HEK293 (cell line): ENCODE measurements at regions not wholly inside any gene's neighbourhood (a gene's known extent, or its start where the extent isn't known, plus 50 kb on each side); places are given as distances from the start of the nearest gene placed in this dataset.

ENCODE experiments used
- CTCF ChIA-PET: fragments of 350-600 bp; formaldehyde crosslinking; extraction: SDS; loops from one replicate; lab custom pipeline; 2021; ENCODE audit warnings: antibody characterized with exemption; lab: Yijun Ruan, JAX
- POLR2A ChIA-PET: fragments of 300-600 bp; formaldehyde crosslinking; extraction: SDS; loops from one replicate; lab custom pipeline; 2020; ENCODE audit warnings: antibody characterized with exemption, inconsistent platforms; lab: Yijun Ruan, JAX
- H3K27ac ChIP-seq: fragments of 200-500 bp; sonication (Bioruptor generic); 2 replicates; pipeline ENCODE4 v1.5.1; 2014; ENCODE audit warnings: low read depth, low read length, control low read depth, inconsistent platforms; ENCODE audit errors: extremely low read depth
- H3K36me3 ChIP-seq, 2 experiments: fragments of 200-500 bp in 1 of 2; sonication (Bioruptor generic) in 1 of 2; 1 replicate in 1 of 2; 2 replicates in 1 of 2; pipeline ENCODE4 v1.5.1; 2014 to 2017; ENCODE audit warnings: inconsistent platforms in 2 of 2, low read length in 2 of 2; ENCODE audit not compliant: control insufficient read depth in 2 of 2, insufficient read depth in 1 of 2
- H3K4me1 ChIP-seq: fragments of 200-500 bp; sonication (Bioruptor generic); 2 replicates; pipeline ENCODE4 v1.5.1; 2014; ENCODE audit warnings: mild to moderate bottlenecking, low read length, inconsistent platforms; ENCODE audit not compliant: control insufficient read depth, insufficient read depth
- H3K4me3 ChIP-seq: 2 replicates; pipeline ENCODE4 v1.5.1; 2011; ENCODE audit warnings: low read depth, mild to moderate bottlenecking, control low read depth, low read length, moderate library complexity
- H3K9me3 ChIP-seq: fragments of 200-500 bp; sonication (Bioruptor generic); 2 replicates; pipeline ENCODE4 v1.5.1; 2014; ENCODE audit warnings: low read depth, low read length, inconsistent platforms; ENCODE audit not compliant: control insufficient read depth, insufficient read depth
- GLIS1 ChIP-seq: fragments of 450-650 bp; formaldehyde crosslinking; IDR thresholded peaks from 2 replicates; pipeline ENCODE4 v1.5.1; 2016; ENCODE audit warnings: missing biosample characterization, missing genetic modification characterization
- HOXA7 ChIP-seq: sonication (generic); formaldehyde crosslinking; IDR thresholded peaks from 2 replicates; pipeline ENCODE4 v1.8.1; 2022; ENCODE audit warnings: missing genetic modification reagents, borderline replicate concordance
- KLF1 ChIP-seq: fragments of 450-650 bp; formaldehyde crosslinking; IDR thresholded peaks from 2 replicates; pipeline ENCODE4 v1.5.1; 2016; ENCODE audit warnings: missing biosample characterization, missing genetic modification characterization
- MEIS1 ChIP-seq: sonication (generic); formaldehyde crosslinking; IDR thresholded peaks from 2 replicates; pipeline ENCODE4 v1.8.1; 2022; ENCODE audit warnings: missing genetic modification reagents, mild to moderate bottlenecking, borderline replicate concordance
- PATZ1 ChIP-seq: fragments of 450-650 bp; formaldehyde crosslinking; IDR thresholded peaks from 2 replicates; pipeline ENCODE4 v1.5.1; 2016; ENCODE audit warnings: missing biosample characterization, missing genetic modification characterization
- PRDM1 ChIP-seq: fragments of 450-650 bp; formaldehyde crosslinking; IDR thresholded peaks from 2 replicates; pipeline ENCODE4; 2016; ENCODE audit warnings: missing biosample characterization, missing genetic modification characterization
- YY1 ChIP-seq: fragments of 450-650 bp; formaldehyde crosslinking; IDR thresholded peaks from 2 replicates; pipeline ENCODE4 v1.5.1; 2018; ENCODE audit warnings: missing biosample characterization, missing genetic modification characterization
- ZBTB10 ChIP-seq: fragments of 450-650 bp; formaldehyde crosslinking; IDR thresholded peaks from 2 replicates; pipeline ENCODE4 v1.5.1; 2016; ENCODE audit warnings: missing biosample characterization, missing genetic modification characterization
- ZBTB17 ChIP-seq: fragments of 450-650 bp; formaldehyde crosslinking; IDR thresholded peaks from 2 replicates; pipeline ENCODE4 v1.5.1; 2016; ENCODE audit warnings: missing biosample characterization, missing genetic modification characterization
- ZBTB26 ChIP-seq: fragments of 450-650 bp; formaldehyde crosslinking; optimal IDR thresholded peaks from 2 replicates; pipeline ENCODE3; 2016; ENCODE audit warnings: missing biosample characterization, mild to moderate bottlenecking, missing genetic modification characterization
- ZBTB7A ChIP-seq: fragments of 450-650 bp; formaldehyde crosslinking; IDR thresholded peaks from 2 replicates; pipeline ENCODE4 v1.5.1; 2016; ENCODE audit warnings: low read depth, missing biosample characterization, missing genetic modification characterization
- ZNF140 ChIP-seq: fragments of 450-650 bp; formaldehyde crosslinking; IDR thresholded peaks from 2 replicates; pipeline ENCODE4 v1.5.1; 2016; ENCODE audit warnings: missing biosample characterization, missing genetic modification characterization
- ZNF16 ChIP-seq: fragments of 450-650 bp; formaldehyde crosslinking; IDR thresholded peaks from 2 replicates; pipeline ENCODE4 v1.5.1; 2016; ENCODE audit warnings: low read depth, missing biosample characterization, missing genetic modification characterization
- ZNF175 ChIP-seq: fragments of 450-650 bp; formaldehyde crosslinking; IDR thresholded peaks from 2 replicates; pipeline ENCODE4 v1.5.1; 2016; ENCODE audit warnings: missing biosample characterization, missing genetic modification characterization
- ZNF23 ChIP-seq: fragments of 450-650 bp; formaldehyde crosslinking; IDR thresholded peaks from 2 replicates; pipeline ENCODE4 v1.5.1; 2016; ENCODE audit warnings: missing biosample characterization, missing genetic modification characterization, borderline replicate concordance
- ZNF24 ChIP-seq: fragments of 450-650 bp; formaldehyde crosslinking; IDR thresholded peaks from 2 replicates; pipeline ENCODE4 v1.5.1; 2016; ENCODE audit warnings: missing biosample characterization, missing genetic modification characterization
- ZNF362 ChIP-seq: fragments of 450-650 bp; formaldehyde crosslinking; IDR thresholded peaks from 2 replicates; pipeline ENCODE4 v1.5.1; 2016; ENCODE audit warnings: missing biosample characterization, missing genetic modification characterization
- ZNF398 ChIP-seq: fragments of 450-650 bp; formaldehyde crosslinking; IDR thresholded peaks from 2 replicates; pipeline ENCODE4 v1.5.1; 2017; ENCODE audit warnings: missing biosample characterization, missing genetic modification characterization
- ZNF544 ChIP-seq: fragments of 450-650 bp; formaldehyde crosslinking; IDR thresholded peaks from 2 replicates; pipeline ENCODE4 v1.5.0; 2017; ENCODE audit warnings: missing biosample characterization, missing genetic modification characterization
- ZNF548 ChIP-seq: fragments of 450-650 bp; formaldehyde crosslinking; IDR thresholded peaks from 2 replicates; pipeline ENCODE4 v1.5.1; 2016; ENCODE audit warnings: missing biosample characterization, missing genetic modification characterization
- ZNF768 ChIP-seq: fragments of 450-650 bp; formaldehyde crosslinking; IDR thresholded peaks from 2 replicates; pipeline ENCODE4 v1.5.1; 2018; ENCODE audit warnings: missing biosample characterization, mild to moderate bottlenecking, missing genetic modification characterization
- ZXDB ChIP-seq: fragments of 450-650 bp; formaldehyde crosslinking; IDR thresholded peaks from 2 replicates; pipeline ENCODE4 v1.5.1; 2016; ENCODE audit warnings: missing biosample characterization, missing genetic modification characterization

- no peak for TF ChIP-seq ZNF24 (tag by site-specific recombination)
- ChIA-PET CTCF (no interaction called here), POLR2A (no interaction called here)
- Histone ChIP-seq H3K27ac (no peak overlapping the region), H3K4me3 (no peak overlapping the region), H3K9me3 (no peaks in the 10 kb centered on the region), H3K4me1 (no peaks in the 10 kb centered on the region), H3K36me3 (no peaks in the 10 kb centered on the region)
These were observed 271.9 kb upstream of the GPC6 start for GRCh38 chr13:92954746-92955145.

GRCh38 chr13:92959790-92960189, 266.8 kb upstream of the GPC6 start:
- H3K27ac ChIP-seq, result no peak overlapping the region
- H3K4me3 ChIP-seq, result no peak overlapping the region
- ChIA-PET POLR2A (no interaction called here), CTCF (no interaction called here)
- TF ChIP-seq ZNF548 (tag by site-specific recombination) (no peak), ZXDB (no peak), ZBTB7A (tag by site-specific recombination) (no peak), GLIS1 (tag by site-specific recombination) (no peak), ZBTB17 (tag by site-specific recombination) (no peak), ZNF362 (no peak)
- no peaks in the 10 kb centered on the region for H3K36me3 ChIP-seq
- no peaks in the 10 kb centered on the region for H3K4me1 ChIP-seq
- no peaks in the 10 kb centered on the region for H3K9me3 ChIP-seq

- ChIA-PET POLR2A (no interaction called here), CTCF (interaction anchor here (1.3 kb wide), 1 partner anchor 1453 kb away, joined by 3 read pairs; no protein-coding TSS in a partner anchor)
- Histone ChIP-seq H3K27ac (no peak overlapping the region), H3K9me3 (no peaks in the 10 kb centered on the region), H3K4me3 (no peak overlapping the region), H3K36me3 (no peaks in the 10 kb centered on the region), H3K4me1 (no peaks in the 10 kb centered on the region)
- TF ChIP-seq ZNF140, result no peak
- TF ChIP-seq ZNF23, result no peak
- no peak for TF ChIP-seq ZNF175
- no peak for TF ChIP-seq KLF1 (tag by site-specific recombination)
- no peak for TF ChIP-seq ZNF398
- TF ChIP-seq HOXA7 (CRISPR knock-in tag), result no peak
These were observed 263.6 kb upstream of the GPC6 start for GRCh38 chr13:92963029-92963428.

GRCh38 chr13:92966341-92966740, 260.3 kb upstream of the GPC6 start:
- CTCF ChIA-PET, result no interaction called here
- H3K36me3 ChIP-seq, result no peaks in the 10 kb centered on the region
- H3K4me3 ChIP-seq, result no peak overlapping the region
- no peaks in the 10 kb centered on the region for H3K4me1 ChIP-seq
- H3K27ac ChIP-seq, result no peak overlapping the region
- POLR2A ChIA-PET, result no interaction called here
- no peaks in the 10 kb centered on the region for H3K9me3 ChIP-seq
- no peak for TF ChIP-seq ZNF16
- no peak for TF ChIP-seq MEIS1 (CRISPR knock-in tag)
- TF ChIP-seq PATZ1 (tag by site-specific recombination), result no peak
- TF ChIP-seq ZBTB26 (tag by site-specific recombination), result no peak
- no peak for TF ChIP-seq PRDM1 (tag by site-specific recombination)
- TF ChIP-seq YY1 (tag by site-specific recombination), result no peak
- no peak for TF ChIP-seq ZNF768 (tag by site-specific recombination)
- TF ChIP-seq ZBTB10 (tag by site-specific recombination), result no peak
- TF ChIP-seq ZNF544 (tag by site-specific recombination), result no peak
